ENCODE measurements at regions not wholly inside any gene's neighbourhood (a gene's known extent, or its start where the extent isn't known, plus 50 kb on each side); places are given as distances from the start of the nearest gene placed in this dataset.
"Not testable (repeated sequence)": the region's sequence is repeated elsewhere in the genome, so short reads cannot be mapped to it uniquely, and the experiment has no call there.

GRCh38 chr6:167215429-167216250 is 57.9 kb upstream of the GPR31 start:
- TF ChIP-seq ELK4 (IDR thresholded peaks at IDR 0.05; ENCODE audit: borderline replicate concordance, low read depth, low read length); CTCF (tag by site-specific recombination; IDR thresholded peaks at IDR 0.05); KLF1 (tag by site-specific recombination; IDR thresholded peaks at IDR 0.05); ZNF623 (tag by site-specific recombination; IDR thresholded peaks at IDR 0.05); ZXDB (tag by site-specific recombination; IDR thresholded peaks at IDR 0.05); ZNF555 (tag by site-specific recombination; conservative IDR thresholded peaks at IDR 0.05); REST (tag by site-specific recombination; IDR thresholded peaks at IDR 0.05); ZNF24 (tag by site-specific recombination; IDR thresholded peaks at IDR 0.05): not testable (repeated sequence)
- TF ChIP-seq, protein P1, sequence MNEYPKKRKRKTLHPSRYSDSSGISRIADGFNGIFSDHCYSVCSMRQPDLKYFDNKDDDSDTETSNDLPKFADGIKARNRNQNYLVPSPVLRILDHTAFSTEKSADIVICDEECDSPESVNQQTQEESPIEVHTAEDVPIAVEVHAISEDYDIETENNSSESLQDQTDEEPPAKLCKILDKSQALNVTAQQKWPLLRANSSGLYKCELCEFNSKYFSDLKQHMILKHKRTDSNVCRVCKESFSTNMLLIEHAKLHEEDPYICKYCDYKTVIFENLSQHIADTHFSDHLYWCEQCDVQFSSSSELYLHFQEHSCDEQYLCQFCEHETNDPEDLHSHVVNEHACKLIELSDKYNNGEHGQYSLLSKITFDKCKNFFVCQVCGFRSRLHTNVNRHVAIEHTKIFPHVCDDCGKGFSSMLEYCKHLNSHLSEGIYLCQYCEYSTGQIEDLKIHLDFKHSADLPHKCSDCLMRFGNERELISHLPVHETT (tag by site-specific recombination; IDR thresholded peaks at IDR 0.05) = not testable (repeated sequence)
